ENCODE measurements at regions not wholly inside any gene's neighbourhood (a gene's known extent, or its start where the extent isn't known, plus 50 kb on each side); places are given as distances from the start of the nearest gene placed in this dataset.

- ATAC-seq, result no peak
- no peaks in the 10 kb centered on the region for H3K9me3 ChIP-seq (ENCODE audit: control insufficient read depth, insufficient read depth, low read depth, low read length)
- H3K36me3 ChIP-seq (ENCODE audit: control insufficient read depth, insufficient read depth, low read length), result no peaks in the 10 kb centered on the region
- in situ Hi-C loops (cut with HindIII; ENCODE audit: low pct_unique_long_range_greater_than_20kb, low sequenced_read_pairs), result no loop called here
- H3K27ac ChIP-seq (ENCODE audit: low read length), result no peak overlapping the region
- no peak for DNase-seq (ENCODE audit: low read depth, low spot score)
- intact Hi-C loops (cut with micrococcal nuclease; ENCODE audit: unreplicated experiment), result no loop called here
- no TSS peak for BruUV-seq (replicated peaks)
- TF ChIP-seq POLR2AphosphoS5 (IDR thresholded peaks at IDR 0.05; ENCODE audit: low read depth, low read length), result no peak
- no peak for TF ChIP-seq SIN3A (IDR thresholded peaks at IDR 0.05; ENCODE audit: borderline replicate concordance, insufficient read depth, low read depth, low read length)
- TF ChIP-seq REST (IDR thresholded peaks at IDR 0.05; ENCODE audit: insufficient read depth in 1 of 2, low read depth in 2 of 2, low read length in 1 of 2), result no peak
- no peak for TF ChIP-seq CTCF (IDR thresholded peaks at IDR 0.05)
- TF ChIP-seq TCF7L2 (IDR thresholded peaks at IDR 0.05; ENCODE audit: low read depth, low read length), result no peak
- H3K27me3 ChIP-seq (ENCODE audit: control insufficient read depth, insufficient read depth, low read length), result no peaks in the 10 kb centered on the region
- H3K4me1 ChIP-seq (ENCODE audit: control insufficient read depth, insufficient read depth, low read length), result no peaks in the 10 kb centered on the region
- H3K4me3 ChIP-seq (ENCODE audit: low read depth in 2 of 2, low read length in 2 of 2), result no peak overlapping the region
- ChIA-PET CTCF (no interaction called here), POLR2A (no interaction called here)
Observed at GRCh38 chr20:6579417-6579816, 188.1 kb upstream of the BMP2 start.

- ATAC-seq (no peak), DNase-seq (ENCODE audit: low read depth, low spot score) (no peak)
- no TSS peak for BruUV-seq (replicated peaks)
- POLR2A ChIA-PET, result no interaction called here
- H3K27me3 ChIP-seq (ENCODE audit: control insufficient read depth, insufficient read depth, low read length), result no peaks in the 10 kb centered on the region
- no peaks in the 10 kb centered on the region for H3K4me1 ChIP-seq (ENCODE audit: control insufficient read depth, insufficient read depth, low read length)
- no peaks in the 10 kb centered on the region for H3K36me3 ChIP-seq (ENCODE audit: control insufficient read depth, insufficient read depth, low read length)
- H3K4me3 ChIP-seq (ENCODE audit: low read depth in 2 of 2, low read length in 2 of 2), result no peak overlapping the region
- TF ChIP-seq SIN3A (IDR thresholded peaks at IDR 0.05; ENCODE audit: borderline replicate concordance, insufficient read depth, low read depth, low read length) (no peak), POLR2AphosphoS5 (IDR thresholded peaks at IDR 0.05; ENCODE audit: low read depth, low read length) (no peak), TCF7L2 (IDR thresholded peaks at IDR 0.05; ENCODE audit: low read depth, low read length) (no peak), CTCF (IDR thresholded peaks at IDR 0.05) (no peak), REST (IDR thresholded peaks at IDR 0.05; ENCODE audit: insufficient read depth in 1 of 2, low read depth in 2 of 2, low read length in 1 of 2) (no peak)
- in situ Hi-C loops (cut with HindIII; ENCODE audit: low pct_unique_long_range_greater_than_20kb, low sequenced_read_pairs), result no loop called here
- CTCF ChIA-PET, result no interaction called here
- H3K9me3 ChIP-seq (ENCODE audit: control insufficient read depth, insufficient read depth, low read depth, low read length), result no peaks in the 10 kb centered on the region
- intact Hi-C loops (cut with micrococcal nuclease; ENCODE audit: unreplicated experiment), result no loop called here
- no peak overlapping the region for H3K27ac ChIP-seq (ENCODE audit: low read length)
Observed at GRCh38 chr20:6577451-6577850, 190.0 kb upstream of the BMP2 start.
